Osteocyte (in vitro differentiated cells): ENCODE measurements at regions not wholly inside any gene's neighbourhood (a gene's known extent, or its start where the extent isn't known, plus 50 kb on each side); places are given as distances from the start of the nearest gene placed in this dataset.
"Not testable (repeated sequence)": the region's sequence is repeated elsewhere in the genome, so short reads cannot be mapped to it uniquely, and the experiment has no call there.

Experiments
- DNase-seq: peaks from one replicate; pipeline ENCODE4 v3.0.0; 2021; ENCODE audit warnings: mixed read lengths; ENCODE audit not compliant: unreplicated experiment; ENCODE audit errors: extremely low spot score
- H3K27ac Mint-ChIP-seq: one replicate; pipeline ENCODE4 v1.8.0; 2021; ENCODE audit warnings: mild to moderate bottlenecking, mixed read lengths; ENCODE audit not compliant: unreplicated experiment
- H3K27me3 Mint-ChIP-seq: one replicate; pipeline ENCODE4 v1.8.0; 2021; ENCODE audit warnings: mixed read lengths; ENCODE audit not compliant: unreplicated experiment
- H3K36me3 Mint-ChIP-seq: one replicate; pipeline ENCODE4 v1.8.0; 2021; ENCODE audit warnings: mixed read lengths; ENCODE audit not compliant: unreplicated experiment
- H3K4me1 Mint-ChIP-seq: one replicate; pipeline ENCODE4 v1.8.0; 2021; ENCODE audit warnings: mixed read lengths; ENCODE audit not compliant: unreplicated experiment
- H3K4me3 Mint-ChIP-seq: one replicate; pipeline ENCODE4 v1.8.0; 2021; ENCODE audit warnings: mild to moderate bottlenecking, moderate library complexity, mixed read lengths; ENCODE audit not compliant: unreplicated experiment
- H3K9me3 Mint-ChIP-seq: one replicate; pipeline ENCODE4 v1.8.0; 2021; ENCODE audit warnings: mixed read lengths; ENCODE audit not compliant: unreplicated experiment
- TF ChIP-seq, protein P1 (sequence below): fragments of 200-600 bp; sonication (generic); IDR thresholded peaks from 2 replicates; pipeline ENCODE4 v1.5.0; 2021; ENCODE audit warnings: antibody characterized with exemption, mild to moderate bottlenecking, moderate library complexity

DNA sequence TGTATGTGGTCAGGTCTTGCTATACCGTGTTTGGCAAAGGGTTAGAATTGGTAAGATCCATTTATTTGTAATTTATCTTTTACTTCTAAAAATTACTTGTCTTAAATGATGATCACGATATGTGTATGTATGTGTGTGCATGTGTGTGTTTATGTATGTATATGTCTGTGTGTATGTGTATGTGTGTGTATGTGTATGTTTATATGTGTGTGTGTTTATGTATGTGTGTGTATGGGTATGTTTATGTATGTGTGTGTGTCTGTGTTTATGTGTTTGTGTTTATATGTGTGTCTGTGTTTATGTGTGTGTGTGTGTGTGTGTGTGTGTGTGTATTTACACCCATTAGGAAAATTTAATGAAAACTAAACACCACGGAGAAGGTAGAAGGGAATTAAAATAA lies 176.9 kb upstream of the FZD8 start:
- TF ChIP-seq, protein P1, sequence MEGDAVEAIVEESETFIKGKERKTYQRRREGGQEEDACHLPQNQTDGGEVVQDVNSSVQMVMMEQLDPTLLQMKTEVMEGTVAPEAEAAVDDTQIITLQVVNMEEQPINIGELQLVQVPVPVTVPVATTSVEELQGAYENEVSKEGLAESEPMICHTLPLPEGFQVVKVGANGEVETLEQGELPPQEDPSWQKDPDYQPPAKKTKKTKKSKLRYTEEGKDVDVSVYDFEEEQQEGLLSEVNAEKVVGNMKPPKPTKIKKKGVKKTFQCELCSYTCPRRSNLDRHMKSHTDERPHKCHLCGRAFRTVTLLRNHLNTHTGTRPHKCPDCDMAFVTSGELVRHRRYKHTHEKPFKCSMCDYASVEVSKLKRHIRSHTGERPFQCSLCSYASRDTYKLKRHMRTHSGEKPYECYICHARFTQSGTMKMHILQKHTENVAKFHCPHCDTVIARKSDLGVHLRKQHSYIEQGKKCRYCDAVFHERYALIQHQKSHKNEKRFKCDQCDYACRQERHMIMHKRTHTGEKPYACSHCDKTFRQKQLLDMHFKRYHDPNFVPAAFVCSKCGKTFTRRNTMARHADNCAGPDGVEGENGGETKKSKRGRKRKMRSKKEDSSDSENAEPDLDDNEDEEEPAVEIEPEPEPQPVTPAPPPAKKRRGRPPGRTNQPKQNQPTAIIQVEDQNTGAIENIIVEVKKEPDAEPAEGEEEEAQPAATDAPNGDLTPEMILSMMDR: no peak
- Mint-ChIP-seq H3K4me3 (no peak overlapping the region), H3K4me1 (peaks cover 23% of the 10 kb centered on the region), H3K27me3 (peaks cover 25% of the 10 kb centered on the region), H3K27ac (no peak overlapping the region), H3K9me3 (no peaks in the 10 kb centered on the region), H3K36me3 (no peaks in the 10 kb centered on the region)
- DNase-seq: no peak

- Mint-ChIP-seq H3K27me3 (peaks cover 25% of the 10 kb centered on the region), H3K4me1 (peaks cover 15% of the 10 kb centered on the region)
- not testable (repeated sequence) for H3K4me3 Mint-ChIP-seq, H3K9me3 Mint-ChIP-seq, H3K27ac Mint-ChIP-seq, H3K36me3 Mint-ChIP-seq, DNase-seq
Measured at GRCh38 chr10:35817109-35817508, 175.0 kb upstream of the FZD8 start.

GRCh38 chr10:35813219-35813618 lies 171.1 kb upstream of the FZD8 start:
- Mint-ChIP-seq H3K36me3 (no peaks in the 10 kb centered on the region), H3K27me3 (peaks cover 12% of the 10 kb centered on the region), H3K4me1 (no peaks in the 10 kb centered on the region), H3K4me3 (no peak overlapping the region), H3K9me3 (no peaks in the 10 kb centered on the region), H3K27ac (no peak overlapping the region)
- no peak for DNase-seq
- TF ChIP-seq, protein P1: no peak

DNA sequence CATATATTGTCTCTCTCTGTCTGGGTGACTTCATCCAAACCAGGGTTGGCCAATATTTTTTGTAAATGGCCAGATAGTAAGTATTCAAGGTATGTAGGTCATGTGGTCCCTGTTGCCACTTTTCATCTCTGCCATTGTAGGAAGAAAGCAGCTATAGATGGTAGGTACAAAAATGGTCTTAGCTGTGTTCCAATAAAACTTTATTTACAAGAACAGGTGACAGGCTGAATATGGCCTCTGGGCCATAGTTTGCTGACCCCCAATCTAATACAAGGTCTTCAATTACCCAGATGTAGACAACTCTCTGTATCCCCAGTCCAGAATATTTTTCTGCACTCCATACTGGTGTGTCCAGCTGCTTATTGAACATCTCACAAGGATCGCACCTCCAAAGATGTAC lies 166.2 kb upstream of the FZD8 start:
- DNase-seq: no peak
- H3K27me3 Mint-ChIP-seq: peaks cover 8% of the 10 kb centered on the region
- TF ChIP-seq, protein P1: no peak
- H3K4me1 Mint-ChIP-seq: peaks cover 3% of the 10 kb centered on the region
- H3K4me3 Mint-ChIP-seq: no peak overlapping the region
- no peaks in the 10 kb centered on the region for H3K36me3 Mint-ChIP-seq
- H3K27ac Mint-ChIP-seq: no peak overlapping the region
- no peaks in the 10 kb centered on the region for H3K9me3 Mint-ChIP-seq

GRCh38 chr10:35803046-35803445 lies 160.9 kb upstream of the FZD8 start:
- DNase-seq: no peak
- Mint-ChIP-seq H3K36me3 (peaks cover 3% of the 10 kb centered on the region), H3K9me3 (peaks cover 10% of the 10 kb centered on the region), H3K4me3 (no peak overlapping the region), H3K4me1 (peaks cover 12% of the 10 kb centered on the region), H3K27me3 (peaks cover 4% of the 10 kb centered on the region), H3K27ac (peak overlapping the region; percentile 45)
- TF ChIP-seq, protein P1: no peak

- H3K27ac Mint-ChIP-seq: no peak overlapping the region
- H3K4me3 Mint-ChIP-seq: no peak overlapping the region
Measured at GRCh38 chr10:35797187-35797586, 155.1 kb upstream of the FZD8 start.

More at GRCh38 chr10:35797187-35797586, 155.1 kb upstream of the FZD8 start:
- peaks cover 4% of the 10 kb centered on the region for H3K9me3 Mint-ChIP-seq
- TF ChIP-seq, protein P1: no peak
- H3K36me3 Mint-ChIP-seq: peaks cover 2% of the 10 kb centered on the region
- H3K4me1 Mint-ChIP-seq: peaks cover 13% of the 10 kb centered on the region
- no peaks in the 10 kb centered on the region for H3K27me3 Mint-ChIP-seq
- no peak for DNase-seq
